Limb (tissue), 2 donors: ENCODE measurements at regions not wholly inside any gene's neighbourhood (a gene's known extent, or its start where the extent isn't known, plus 50 kb on each side); places are given as distances from the start of the nearest gene placed in this dataset.
A peak's percentile ranks its signal among the peaks of the same experiment; 100 is the strongest.

Experiments used
- DNase-seq, 2 donors: peaks; one replicate each; pipeline ENCODE4 v3.0.0-alpha.2; 2016; ENCODE audit errors: extremely low spot score in 2 of 2

- DNase-seq = no peak
Observed at GRCh38 chr2:144893464-144893863, 373.5 kb upstream of the ZEB2 start.

DNA sequence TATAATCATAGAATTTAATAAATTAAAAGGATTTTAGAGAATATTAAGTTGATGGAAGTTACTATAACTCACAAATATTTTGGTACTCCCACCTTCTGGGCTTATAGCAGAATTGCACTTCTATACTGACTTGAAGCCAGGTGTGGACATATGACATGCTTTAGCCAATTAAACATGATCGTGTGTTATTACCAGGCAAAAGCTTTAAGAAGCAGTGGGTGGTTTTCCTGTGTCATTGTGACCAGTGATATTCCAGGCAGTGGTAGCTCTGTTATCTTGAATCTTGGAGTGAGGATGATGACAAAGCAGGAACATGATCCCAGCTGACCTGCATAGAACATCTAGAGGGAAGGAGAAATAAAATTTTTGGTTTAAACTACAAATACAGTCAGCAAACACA is 370.9 kb upstream of the ZEB2 start:
- DNase-seq = no peak

GRCh38 chr2:144889348-144889747 is 369.4 kb upstream of the ZEB2 start:
- no peak for DNase-seq

- DNase-seq = no peak
Observed at GRCh38 chr2:144886862-144887261, 366.9 kb upstream of the ZEB2 start.

- DNase-seq = no peak
Observed at GRCh38 chr2:144877893-144878292, 358.0 kb upstream of the ZEB2 start.

GRCh38 chr2:144876013-144876412 is 356.1 kb upstream of the ZEB2 start:
- no peak for DNase-seq

- no peak for DNase-seq
Observed at GRCh38 chr2:144875290-144875969, 355.5 kb upstream of the ZEB2 start.

DNA sequence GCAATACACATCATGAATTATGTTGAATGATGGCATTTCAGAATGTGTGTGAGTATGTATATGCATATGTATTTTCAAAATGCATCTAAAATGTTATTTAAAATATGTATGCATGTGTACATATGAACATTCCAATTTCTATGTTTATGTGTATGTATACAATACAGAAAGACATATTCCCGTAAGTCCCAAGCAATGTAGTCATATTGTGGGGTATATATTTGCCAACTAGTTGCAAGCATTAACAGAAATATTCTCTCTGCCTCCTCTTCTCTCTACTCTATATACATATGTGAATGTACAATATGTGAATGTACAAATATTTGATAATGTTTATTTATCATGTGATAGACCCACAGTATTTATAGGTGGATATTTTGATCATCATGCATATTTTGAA is 345.8 kb upstream of the ZEB2 start:
- no peak for DNase-seq

GRCh38 chr2:144859716-144860115 is 339.8 kb upstream of the ZEB2 start:
- DNase-seq = no peak

- no peak for DNase-seq
Observed at GRCh38 chr2:144858211-144858610, 338.3 kb upstream of the ZEB2 start.

DNA sequence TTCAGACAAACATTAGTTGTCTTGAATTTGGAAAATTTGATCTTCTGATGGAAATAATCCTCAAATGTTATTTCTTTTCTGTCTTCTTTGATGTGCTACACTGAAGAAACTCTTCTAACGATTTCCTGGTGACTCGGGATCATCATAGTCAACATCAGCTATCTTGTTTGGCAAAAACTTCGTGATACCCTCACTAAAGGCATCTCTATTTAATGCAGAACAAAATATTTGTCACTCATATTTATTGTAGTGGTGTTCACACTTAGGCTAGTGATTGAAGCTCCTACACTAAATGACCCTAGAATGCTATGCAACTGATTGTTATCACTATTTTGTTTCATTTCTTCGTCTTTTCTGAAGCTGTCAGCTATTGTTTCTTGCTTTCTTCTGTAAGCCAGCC is 334.7 kb upstream of the ZEB2 start:
- no peak for DNase-seq

GRCh38 chr2:144849612-144850011 is 329.7 kb upstream of the ZEB2 start:
- no peak for DNase-seq

DNA sequence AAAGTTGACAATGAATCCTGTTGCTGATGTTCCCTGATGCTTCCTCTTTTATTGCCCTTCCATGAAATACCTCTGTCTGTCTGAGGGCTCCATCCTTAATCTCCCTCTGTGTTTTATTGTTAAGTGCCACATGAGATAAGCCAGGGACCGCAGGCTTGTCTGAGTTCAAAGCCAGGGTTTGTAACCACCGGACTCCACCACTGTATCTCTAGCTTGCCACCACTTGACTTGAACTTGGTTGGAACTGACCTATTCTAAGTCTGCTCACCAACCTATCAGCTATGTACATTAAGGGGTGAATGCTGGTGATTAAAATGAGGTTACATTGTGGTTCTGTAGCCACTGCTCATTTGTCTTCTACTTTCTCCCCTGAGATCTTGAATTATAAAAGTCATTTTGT is 328.5 kb upstream of the ZEB2 start:
- DNase-seq = no peak

GRCh38 chr2:144847347-144848080 is 327.6 kb upstream of the ZEB2 start:
- DNase-seq = no peak

DNA sequence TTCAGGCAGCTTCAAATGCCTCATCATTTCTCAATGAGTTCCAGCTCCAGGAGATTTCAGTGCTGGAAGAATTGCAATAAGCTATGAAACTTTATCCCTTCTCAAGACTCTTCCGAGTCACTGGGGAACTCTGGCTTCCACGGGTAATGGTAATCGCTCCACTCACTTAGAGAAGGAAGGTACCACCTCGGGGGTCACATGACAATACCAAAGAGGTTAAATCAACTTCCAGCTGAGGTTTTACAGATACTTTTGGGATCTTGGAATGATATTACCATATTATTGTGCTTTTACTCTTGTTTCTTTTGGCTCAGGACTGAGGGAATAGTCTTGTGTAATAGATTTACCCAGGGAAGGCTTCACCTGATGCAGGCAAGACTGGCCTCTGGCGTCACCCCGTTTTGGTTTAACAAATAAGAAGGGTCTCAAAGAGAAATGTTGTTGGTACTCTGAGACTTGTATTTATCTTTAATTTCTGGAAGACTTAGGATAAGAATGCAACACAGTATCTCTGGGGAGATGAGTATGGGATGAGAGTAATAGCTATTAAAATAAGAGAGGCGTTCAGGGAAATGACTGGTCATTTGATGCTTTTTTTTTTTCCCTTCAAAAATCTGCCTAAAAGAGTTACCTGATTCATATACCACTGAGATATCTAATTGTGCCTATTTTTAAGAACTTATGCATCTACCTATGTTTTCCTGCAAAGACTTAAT is 316.9 kb upstream of the ZEB2 start:
- no peak for DNase-seq

- no peak for DNase-seq
Observed at GRCh38 chr2:144835634-144836350, 315.9 kb upstream of the ZEB2 start.

- DNase-seq = peak; percentile 54 to 69
Observed at GRCh38 chr2:144834998-144835633, 315.2 kb upstream of the ZEB2 start.

GRCh38 chr2:144834363-144834762 is 314.4 kb upstream of the ZEB2 start:
- DNase-seq = no peak

DNA sequence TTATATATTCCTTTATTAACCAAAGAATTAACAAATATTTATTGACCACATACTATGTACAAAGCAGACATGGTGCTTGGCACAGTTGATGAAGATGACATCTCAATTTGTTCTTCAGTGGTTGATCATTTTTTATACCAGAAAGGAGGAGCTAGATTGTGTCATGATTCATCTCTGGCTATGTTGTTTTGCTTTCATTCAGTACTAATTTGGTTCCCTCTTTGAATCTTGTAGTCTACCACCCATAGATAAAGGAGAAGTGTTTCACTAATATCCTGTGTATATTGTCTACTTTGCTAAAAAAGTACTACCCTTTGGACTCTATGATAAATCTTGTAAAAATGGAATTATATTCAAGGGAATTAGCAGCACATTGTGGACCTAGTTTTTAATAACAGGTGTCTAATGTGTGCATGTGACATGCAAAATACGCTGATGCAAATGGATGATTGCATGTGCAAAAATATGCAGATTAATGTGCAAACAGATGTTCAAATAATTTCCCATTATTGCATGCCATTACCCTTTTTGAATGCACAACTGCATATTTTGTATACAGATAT is 313.2 kb upstream of the ZEB2 start:
- no peak for DNase-seq

DNA sequence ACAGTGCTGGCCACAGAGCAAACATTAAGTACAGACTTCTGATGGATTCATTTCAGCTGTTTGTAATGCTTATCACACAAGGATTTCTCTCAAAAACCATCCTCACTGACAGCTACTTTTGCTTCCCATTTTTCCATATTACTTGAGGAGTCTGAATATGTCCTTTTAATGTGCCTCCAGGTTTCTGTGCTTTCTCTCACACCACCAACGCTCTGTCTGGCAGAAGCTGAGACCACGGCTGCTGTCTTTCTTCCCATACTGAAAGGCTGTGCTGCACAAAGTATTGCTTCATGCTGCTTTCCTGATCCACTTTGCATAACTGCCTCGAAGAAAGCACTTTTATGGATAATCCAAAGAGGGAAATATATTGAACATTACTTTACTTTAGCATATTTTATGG is 312.1 kb upstream of the ZEB2 start:
- DNase-seq = no peak

DNA sequence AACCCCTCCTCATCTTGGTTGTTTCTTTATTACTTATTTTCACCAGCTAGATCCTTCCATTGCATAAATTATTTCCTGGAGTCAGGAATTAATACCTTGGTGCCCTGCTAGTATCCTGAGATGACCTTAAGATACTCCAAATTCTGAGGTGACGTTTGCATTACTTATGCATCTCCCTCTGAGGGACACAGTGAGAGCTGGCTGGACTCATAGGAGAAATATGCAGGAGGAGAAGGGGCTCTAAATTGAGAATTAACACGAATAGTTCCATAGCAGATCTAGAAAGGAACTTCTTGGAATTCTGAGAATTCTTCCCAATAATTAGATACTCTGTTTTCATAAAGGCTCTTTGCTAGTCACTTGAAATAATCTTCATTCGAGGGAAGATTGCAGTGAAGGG is 310.6 kb upstream of the ZEB2 start:
- DNase-seq = no peak
